ENCODE measurements at regions not wholly inside any gene's neighbourhood (a gene's known extent, or its start where the extent isn't known, plus 50 kb on each side); places are given as distances from the start of the nearest gene placed in this dataset.

GRCh38 chr11:33549483-33549882, 151.1 kb downstream of the C11orf91 start (continued):
- TF ChIP-seq ATF1 (CRISPR knock-in tag; IDR thresholded peaks at IDR 0.05): no peak
- no peak for TF ChIP-seq ATF1 (tag; IDR thresholded peaks at IDR 0.05)

GRCh38 chr11:33545931-33546330, 154.7 kb downstream of the C11orf91 start:
- Histone ChIP-seq H3K4me1 (replicated peaks in 1 of 2; ENCODE audit: control insufficient read depth in 2 of 2, insufficient read depth in 2 of 2, low read length in 2 of 2) (no peaks in the 10 kb centered on the region), H3K27me3 (ENCODE audit: control insufficient read depth in 2 of 2, insufficient read depth in 2 of 2, low read length in 2 of 2) (peaks cover 2 to 39% of the 10 kb centered on the region in 2 experiments; a peak in 3 of 5 replicates), H2AFZ (ENCODE audit: low read depth, low read length) (no peak overlapping the region), H3K9ac (ENCODE audit: insufficient read depth in 1 of 2, low read depth in 2 of 2, low read length in 2 of 2) (no peak overlapping the region), H3K4me2 (ENCODE audit: insufficient read depth, low read length) (no peak overlapping the region), H3K27ac (ENCODE audit: extremely low read depth, low read depth, low read length) (no peak overlapping the region), H4K20me1 (replicated peaks; ENCODE audit: control insufficient read depth, insufficient read depth, low read length) (no peaks in the 10 kb centered on the region), H3K36me3 (ENCODE audit: control insufficient read depth, insufficient read depth, low read length) (no peaks in the 10 kb centered on the region), H3K9me3 (replicated peaks; ENCODE audit: control insufficient read depth, insufficient read depth, low read depth, low read length) (no peaks in the 10 kb centered on the region), H3K79me2 (ENCODE audit: control insufficient read depth, insufficient read depth, low read length) (no peaks in the 10 kb centered on the region), H3K4me3 (no peak overlapping the region), H3K9me1 (ENCODE audit: control insufficient read depth, insufficient read depth, low read length) (no peaks in the 10 kb centered on the region)
- ChIA-PET CTCF (ENCODE audit: low intra/inter-chr PET ratio) (no interaction called here), POLR2A (no interaction called here)
- in situ Hi-C loops (cut with MboI) (no loop called here), intact Hi-C loops (cut with micrococcal nuclease) (no loop called here)
- no peak for TF ChIP-seq SREBF2 (CRISPR knock-in tag; IDR thresholded peaks at IDR 0.05)
- TF ChIP-seq XRCC5 (IDR thresholded peaks at IDR 0.05; ENCODE audit: low read depth, low read length): no peak
- no peak for TF ChIP-seq ZMIZ1 (IDR thresholded peaks at IDR 0.05; ENCODE audit: low read depth in 2 of 2, low read length in 2 of 2)
- TF ChIP-seq ILK (tag; IDR thresholded peaks at IDR 0.05; ENCODE audit: borderline replicate concordance, low read depth): no peak
- no peak for TF ChIP-seq HLTF (IDR thresholded peaks at IDR 0.05)
- no peak for TF ChIP-seq PRPF4 (IDR thresholded peaks at IDR 0.05; ENCODE audit: insufficient read depth, low read depth, low read length, poor library complexity, severe bottlenecking)
- TF ChIP-seq ZNF12 (CRISPR knock-in tag; IDR thresholded peaks at IDR 0.05): no peak
- TF ChIP-seq SRSF1 (IDR thresholded peaks at IDR 0.05; ENCODE audit: low read depth, low read length): no peak
- no peak for TF ChIP-seq MECOM (CRISPR knock-in tag; IDR thresholded peaks at IDR 0.05)
- no peak for DNase-seq (ENCODE audit: extremely low read depth in 1 of 4, low spot score in 3 of 4)
- BruUV-seq (replicated peaks): no TSS peak
- no peak for ATAC-seq
- FAIRE-seq: no peak

Data from K562 (cell line).